ENCODE measurements at regions not wholly inside any gene's neighbourhood (a gene's known extent, or its start where the extent isn't known, plus 50 kb on each side); places are given as distances from the start of the nearest gene placed in this dataset.

- Histone ChIP-seq H4K20me1 (ENCODE audit: insufficient read depth, low read length) (no peaks in the 10 kb centered on the region), H3K9me3 (ENCODE audit: control insufficient read depth, insufficient read depth, low read length) (peaks cover 10% of the 10 kb centered on the region), H3K4me3 (ENCODE audit: insufficient read depth, low read depth, low read length) (no peak overlapping the region), H2AFZ (replicated peaks; ENCODE audit: low read length, poor library complexity) (no peak overlapping the region), H3K56ac (ENCODE audit: extremely low read depth, insufficient read depth, low read length) (no peak overlapping the region), H3K4me1 (ENCODE audit: control insufficient read depth, insufficient read depth, low read length) (no peaks in the 10 kb centered on the region), H3K27me3 (ENCODE audit: control insufficient read depth, insufficient read depth, low read length) (no peaks in the 10 kb centered on the region), H3K18ac (ENCODE audit: low read depth, low read length) (no peak overlapping the region), H3K4ac (ENCODE audit: low read depth, low read length) (no peak overlapping the region), H3K79me1 (ENCODE audit: low read depth in 1 of 2, low read length in 2 of 2) (no peaks in the 10 kb centered on the region), H3K4me2 (ENCODE audit: low read depth, low read length) (no peak overlapping the region), H2BK15ac (ENCODE audit: low read depth, low read length) (no peak overlapping the region), H4K5ac (ENCODE audit: low read depth, low read length) (no peak overlapping the region), H3K36me3 (ENCODE audit: control insufficient read depth, insufficient read depth, low read length) (no peaks in the 10 kb centered on the region), H4K91ac (ENCODE audit: insufficient read depth, low read depth, low read length) (no peak overlapping the region), H3K27ac (ENCODE audit: insufficient read depth, low read length) (no peak overlapping the region), H2BK5ac (ENCODE audit: low read depth, low read length, poor library complexity, severe bottlenecking) (no peak overlapping the region), H3K9ac (ENCODE audit: low read depth, low read length) (no peak overlapping the region), H3K14ac (replicated peaks; ENCODE audit: low read depth, low read length) (no peak overlapping the region), H3K23ac (ENCODE audit: low read depth, low read length) (no peak overlapping the region), H2AK5ac (ENCODE audit: low read depth, low read length) (no peak overlapping the region), H2BK20ac (ENCODE audit: low read depth, low read length) (no peak overlapping the region), H3K9me1 (ENCODE audit: insufficient read depth, low read length) (no peaks in the 10 kb centered on the region), H2BK120ac (ENCODE audit: low read depth, low read length) (no peak overlapping the region), H4K8ac (ENCODE audit: low read depth in 2 of 2, low read length in 2 of 2) (no peak overlapping the region), H2AK9ac (replicated peaks; ENCODE audit: low read depth, low read length, poor library complexity) (no peak overlapping the region)
- dilution Hi-C loops (cut with HindIII; ENCODE audit: low sequenced_read_pairs, unreplicated experiment) (no loop called here), in situ Hi-C loops (cut with MboI; ENCODE audit: low sequenced_read_pairs) (no loop called here), intact Hi-C loops (cut with micrococcal nuclease) (no loop called here)
- ATAC-seq (ENCODE audit: low read depth) (no peak), DNase-seq (no peak)
- POLR2A ChIA-PET (ENCODE audit: unreplicated experiment), result no interaction called here
- WGBS, 2 experiments (ENCODE audit: extremely low coverage in 2 of 2, insufficient read length in 1 of 2), result no CpG with 5 or more reads among the region's 5 CpGs
- CTCF ChIA-PET, result no interaction called here
- TF ChIP-seq MAFK (IDR thresholded peaks at IDR 0.05; ENCODE audit: low read depth, low read length) (no peak), NFE2L2 (IDR thresholded peaks at IDR 0.05; ENCODE audit: low read depth, low read length) (no peak), SMC3 (IDR thresholded peaks at IDR 0.05; ENCODE audit: low read depth, low read length) (no peak), CEBPB (IDR thresholded peaks at IDR 0.05; ENCODE audit: low read depth, low read length) (no peak), USF2 (IDR thresholded peaks at IDR 0.05; ENCODE audit: low read depth, low read length) (no peak), CHD1 (IDR thresholded peaks at IDR 0.05; ENCODE audit: low read depth, low read length) (no peak), RCOR1 (IDR thresholded peaks at IDR 0.05; ENCODE audit: insufficient replicate concordance, low read length) (no peak), MAZ (IDR thresholded peaks at IDR 0.05; ENCODE audit: borderline replicate concordance, low read depth, low read length) (no peak), BHLHE40 (IDR thresholded peaks at IDR 0.05; ENCODE audit: low read depth, low read length) (no peak), RFX5 (IDR thresholded peaks at IDR 0.05; ENCODE audit: low read depth, low read length) (no peak), FOS (IDR thresholded peaks at IDR 0.05; ENCODE audit: low read depth, low read length) (no peak), POLR2A (IDR thresholded peaks at IDR 0.05; ENCODE audit: low read depth, low read length) (no peak), RAD21 (IDR thresholded peaks at IDR 0.05; ENCODE audit: low read length) (no peak), MXI1 (IDR thresholded peaks at IDR 0.05; ENCODE audit: borderline replicate concordance, low read depth, low read length) (no peak), ELK1 (IDR thresholded peaks at IDR 0.05; ENCODE audit: borderline replicate concordance, low read depth, low read length) (no peak)
- TF ChIP-seq, protein P1, sequence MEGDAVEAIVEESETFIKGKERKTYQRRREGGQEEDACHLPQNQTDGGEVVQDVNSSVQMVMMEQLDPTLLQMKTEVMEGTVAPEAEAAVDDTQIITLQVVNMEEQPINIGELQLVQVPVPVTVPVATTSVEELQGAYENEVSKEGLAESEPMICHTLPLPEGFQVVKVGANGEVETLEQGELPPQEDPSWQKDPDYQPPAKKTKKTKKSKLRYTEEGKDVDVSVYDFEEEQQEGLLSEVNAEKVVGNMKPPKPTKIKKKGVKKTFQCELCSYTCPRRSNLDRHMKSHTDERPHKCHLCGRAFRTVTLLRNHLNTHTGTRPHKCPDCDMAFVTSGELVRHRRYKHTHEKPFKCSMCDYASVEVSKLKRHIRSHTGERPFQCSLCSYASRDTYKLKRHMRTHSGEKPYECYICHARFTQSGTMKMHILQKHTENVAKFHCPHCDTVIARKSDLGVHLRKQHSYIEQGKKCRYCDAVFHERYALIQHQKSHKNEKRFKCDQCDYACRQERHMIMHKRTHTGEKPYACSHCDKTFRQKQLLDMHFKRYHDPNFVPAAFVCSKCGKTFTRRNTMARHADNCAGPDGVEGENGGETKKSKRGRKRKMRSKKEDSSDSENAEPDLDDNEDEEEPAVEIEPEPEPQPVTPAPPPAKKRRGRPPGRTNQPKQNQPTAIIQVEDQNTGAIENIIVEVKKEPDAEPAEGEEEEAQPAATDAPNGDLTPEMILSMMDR (conservative IDR thresholded peaks at IDR 0.05; ENCODE audit: low read depth, low read length), result no peak
- BruUV-seq (replicated peaks), result no TSS peak
Measured at GRCh38 chr9:75369989-75370388, 281.7 kb downstream of the OSTF1 start.
